GM12878 (cell line): ENCODE measurements at regions not wholly inside any gene's neighbourhood (a gene's known extent, or its start where the extent isn't known, plus 50 kb on each side); places are given as distances from the start of the nearest gene placed in this dataset.

ENCODE experiments used
- ATAC-seq: fragments of 200-7000 bp; cut with Tn5 transposase; 3 replicates; pipeline ENCODE4 v1.9.1; 2020; ENCODE audit warnings: mild to moderate bottlenecking, moderate library complexity
- BruUV-seq: library from RNA; stranded (reverse); fragments of 400-500 nt; replicated peaks from 2 replicates; lab custom pipeline; 2021; lab: Mats Ljungman, UMichigan
- CTCF ChIA-PET: fragments of 300-600 bp; sonication (Branson Sonifier 250); formaldehyde crosslinking; extraction: SDS; loops from one replicate; lab custom pipeline; 2021; ENCODE audit warnings: inconsistent platforms; lab: Yijun Ruan, JAX
- POLR2A ChIA-PET: fragments of 350-600 bp; formaldehyde crosslinking; extraction: SDS; loops from one replicate; lab custom pipeline; 2021; ENCODE audit warnings: inconsistent platforms; lab: Charles Lee
- RAD21 ChIA-PET: fragments of 300-600 bp; sonication (Branson Sonifier 250); formaldehyde crosslinking; loops from one replicate; lab custom pipeline; 2023; ENCODE audit warnings: antibody characterized with exemption; ENCODE audit not compliant: unreplicated experiment; lab: Charles Lee
- SMC1A ChIA-PET: fragments of 300-600 bp; sonication (Branson Sonifier 250); formaldehyde crosslinking; loops from one replicate; lab custom pipeline; 2023; ENCODE audit not compliant: unreplicated experiment, uncharacterized antibody; lab: Charles Lee
- DNase-seq: peaks from one replicate; pipeline ENCODE4 v3.0.0-alpha.2; 2011; ENCODE audit warnings: low read depth, low spot score
- FAIRE-seq: peaks from 3 replicates; lab custom pipeline; 2011; peaks lifted over from hg19 to GRCh38; lab: Jason Lieb, UNC
- H2AFZ ChIP-seq: 2 replicates; pipeline ENCODE4 v1.6.0; 2011; ENCODE audit warnings: low read depth, low read length, control low read depth; ENCODE audit not compliant: control insufficient read depth
- H3K27ac ChIP-seq: 2 replicates; pipeline ENCODE4 v1.5.1; 2011; ENCODE audit warnings: control low read depth; ENCODE audit not compliant: control insufficient read depth, insufficient read depth
- H3K27me3 ChIP-seq, 2 experiments: replicated peaks in 1 of 2; 2 replicates each; pipeline versions ENCODE4 v1.6.0 to v1.6.1; 2011; ENCODE audit warnings: low read length in 1 of 2; ENCODE audit not compliant: control insufficient read depth in 2 of 2, insufficient read depth in 2 of 2
- H3K36me3 ChIP-seq, 2 experiments: 2 replicates each; pipeline ENCODE4 v1.5.1; 2011; ENCODE audit warnings: low read length in 1 of 2; ENCODE audit not compliant: control insufficient read depth in 2 of 2, insufficient read depth in 2 of 2
- H3K4me1 ChIP-seq: 2 replicates; pipeline ENCODE4 v1.6.1; 2011; ENCODE audit warnings: mild to moderate bottlenecking, low read length, moderate library complexity, mixed read lengths; ENCODE audit not compliant: control insufficient read depth, insufficient read depth
- H3K4me2 ChIP-seq: 2 replicates; pipeline ENCODE4 v1.6.0; 2011; ENCODE audit warnings: control low read depth; ENCODE audit not compliant: control insufficient read depth, insufficient read depth
- H3K4me3 ChIP-seq: fragments of 200-600 bp; sonication (generic); 2 replicates; pipeline ENCODE4 v1.5.1; 2016
- H3K79me2 ChIP-seq: 2 replicates; pipeline ENCODE4 v1.6.0; 2011; ENCODE audit warnings: low read length; ENCODE audit not compliant: control insufficient read depth, insufficient read depth
- H3K9ac ChIP-seq: 2 replicates; pipeline ENCODE4 v1.8.0; 2011; ENCODE audit warnings: low read length, control low read depth, mixed read lengths; ENCODE audit not compliant: control insufficient read depth, insufficient read depth
- H3K9me3 ChIP-seq: replicated peaks from 3 replicates; pipeline ENCODE4 v1.5.1; 2011; ENCODE audit warnings: mild to moderate bottlenecking, low read length; ENCODE audit not compliant: control insufficient read depth, insufficient read depth
- H4K20me1 ChIP-seq: 2 replicates; pipeline ENCODE4 v1.6.0; 2011; ENCODE audit not compliant: control insufficient read depth, insufficient read depth
- ATF7 ChIP-seq: fragments of 450-650 bp; IDR thresholded peaks from 2 replicates; pipeline ENCODE4 v1.6.1; 2016; ENCODE audit warnings: low read depth, mild to moderate bottlenecking
- CHD2 ChIP-seq: IDR thresholded peaks from 2 replicates; pipeline ENCODE4 v1.6.1; 2011; ENCODE audit warnings: low read depth, low read length, improper control_type of control experiment, borderline replicate concordance
- FOXK2 ChIP-seq: fragments of 450-650 bp; IDR thresholded peaks from 2 replicates; pipeline ENCODE4 v1.6.1; 2017; ENCODE audit warnings: mild to moderate bottlenecking, moderate library complexity
- HCFC1 ChIP-seq: fragments of 150-350 bp; IDR thresholded peaks from 2 replicates; pipeline ENCODE4 v1.6.1; 2014; ENCODE audit warnings: low read length
- MYC ChIP-seq: IDR thresholded peaks from 2 replicates; pipeline ENCODE4 v1.6.1; 2011; ENCODE audit warnings: mild to moderate bottlenecking, low read length, moderate library complexity, inconsistent platforms; ENCODE audit not compliant: insufficient read depth, insufficient replicate concordance, insufficient read length, severe bottlenecking
- NFIC ChIP-seq: IDR thresholded peaks from 2 replicates; pipeline ENCODE4 v1.6.1; 2012; ENCODE audit warnings: low read depth, mild to moderate bottlenecking, inconsistent platforms, low read length, moderate library complexity
- NR2F1 ChIP-seq: fragments of 450-650 bp; conservative IDR thresholded peaks from 2 replicates; pipeline ENCODE4 v1.6.1; 2017; ENCODE audit warnings: mild to moderate bottlenecking
- SMARCA5 ChIP-seq: fragments of 450-650 bp; IDR thresholded peaks from 2 replicates; pipeline ENCODE4 v1.6.1; 2017; ENCODE audit warnings: mild to moderate bottlenecking
- WGBS: methylation state at CpG from one replicate; pipeline ENCODE4 v1.1.6; 2016; ENCODE audit warnings: low lambda C conversion rate; ENCODE audit not compliant: insufficient replicate concordance, insufficient coverage; ENCODE audit errors: missing lambda C conversion rate; 5-methylcytosine and 5-hydroxymethylcytosine counted together
- in situ Hi-C: fragments of 300-500 bp; cut with MboI; formaldehyde crosslinking; loops from 9 replicates; pipeline ENCODE4 v1.14.3; 2018; ENCODE audit warnings: mixed read lengths
- intact Hi-C: fragments of 100-400 bp; cut with micrococcal nuclease; formaldehyde crosslinking; loops from one replicate; pipeline ENCODE4 v1.14.2; 2022; ENCODE audit not compliant: unreplicated experiment
- TF ChIP-seq, protein P1 (sequence below): IDR thresholded peaks from 2 replicates; pipeline ENCODE4 v1.6.1; 2012; ENCODE audit warnings: improper control_type of control experiment, low read depth, low read length; ENCODE audit not compliant: insufficient replicate concordance
- TF ChIP-seq, protein P2 (sequence below): IDR thresholded peaks from 2 replicates; pipeline ENCODE4 v1.6.1; 2011; ENCODE audit warnings: low read depth, low read length, improper control_type of control experiment, borderline replicate concordance
- TF ChIP-seq, protein P3 (sequence below): fragments of 450-650 bp; IDR thresholded peaks from 2 replicates; pipeline ENCODE4 v1.6.1; 2018; ENCODE audit warnings: borderline replicate concordance, mild to moderate bottlenecking; ENCODE audit not compliant: partially characterized antibody
- TF ChIP-seq, protein P4 (sequence below): fragments of 450-650 bp; IDR thresholded peaks from 2 replicates; pipeline ENCODE4 v1.6.1; 2017; ENCODE audit warnings: borderline replicate concordance

DNA sequence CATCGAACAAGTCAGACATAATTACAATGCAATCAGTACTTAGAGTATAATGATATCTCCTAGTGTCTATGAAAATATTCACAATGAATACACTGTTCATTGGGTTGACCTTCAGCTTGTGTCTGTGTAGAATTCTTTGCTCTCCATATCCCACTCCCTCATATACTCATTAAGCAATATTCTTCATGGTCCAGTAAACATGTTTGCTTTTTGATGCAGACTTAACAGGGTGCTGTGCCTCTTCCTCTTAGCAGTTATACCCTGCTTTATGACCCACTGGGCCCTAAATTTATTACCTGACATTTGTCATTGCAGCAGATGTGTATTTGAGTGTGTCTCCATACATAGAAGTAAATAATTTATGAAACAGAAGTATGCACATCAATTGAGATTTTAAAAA is 352.5 kb upstream of the CCDC179 start:
- Histone ChIP-seq H3K4me2 (no peak overlapping the region), H3K4me1 (no peaks in the 10 kb centered on the region), H3K9me3 (no peaks in the 10 kb centered on the region), H4K20me1 (no peaks in the 10 kb centered on the region), H2AFZ (no peak overlapping the region), H3K9ac (no peak overlapping the region), H3K36me3 (no peaks in the 10 kb centered on the region), H3K4me3 (no peak overlapping the region), H3K79me2 (no peaks in the 10 kb centered on the region), H3K27ac (no peak overlapping the region), H3K27me3 (no peaks in the 10 kb centered on the region)
- WGBS, result 0% methylated on average over 1 of the region's 1 CpG
- RAD21 ChIA-PET, result no interaction called here
- POLR2A ChIA-PET, result no interaction called here
- no peak for FAIRE-seq
- SMC1A ChIA-PET, result no interaction called here
- no TSS peak for BruUV-seq
- intact Hi-C loops, result no loop called here
- no peak for DNase-seq
- CTCF ChIA-PET, result no interaction called here
- no peak for ATAC-seq
- in situ Hi-C loops, result no loop called here
- TF ChIP-seq, protein P1, sequence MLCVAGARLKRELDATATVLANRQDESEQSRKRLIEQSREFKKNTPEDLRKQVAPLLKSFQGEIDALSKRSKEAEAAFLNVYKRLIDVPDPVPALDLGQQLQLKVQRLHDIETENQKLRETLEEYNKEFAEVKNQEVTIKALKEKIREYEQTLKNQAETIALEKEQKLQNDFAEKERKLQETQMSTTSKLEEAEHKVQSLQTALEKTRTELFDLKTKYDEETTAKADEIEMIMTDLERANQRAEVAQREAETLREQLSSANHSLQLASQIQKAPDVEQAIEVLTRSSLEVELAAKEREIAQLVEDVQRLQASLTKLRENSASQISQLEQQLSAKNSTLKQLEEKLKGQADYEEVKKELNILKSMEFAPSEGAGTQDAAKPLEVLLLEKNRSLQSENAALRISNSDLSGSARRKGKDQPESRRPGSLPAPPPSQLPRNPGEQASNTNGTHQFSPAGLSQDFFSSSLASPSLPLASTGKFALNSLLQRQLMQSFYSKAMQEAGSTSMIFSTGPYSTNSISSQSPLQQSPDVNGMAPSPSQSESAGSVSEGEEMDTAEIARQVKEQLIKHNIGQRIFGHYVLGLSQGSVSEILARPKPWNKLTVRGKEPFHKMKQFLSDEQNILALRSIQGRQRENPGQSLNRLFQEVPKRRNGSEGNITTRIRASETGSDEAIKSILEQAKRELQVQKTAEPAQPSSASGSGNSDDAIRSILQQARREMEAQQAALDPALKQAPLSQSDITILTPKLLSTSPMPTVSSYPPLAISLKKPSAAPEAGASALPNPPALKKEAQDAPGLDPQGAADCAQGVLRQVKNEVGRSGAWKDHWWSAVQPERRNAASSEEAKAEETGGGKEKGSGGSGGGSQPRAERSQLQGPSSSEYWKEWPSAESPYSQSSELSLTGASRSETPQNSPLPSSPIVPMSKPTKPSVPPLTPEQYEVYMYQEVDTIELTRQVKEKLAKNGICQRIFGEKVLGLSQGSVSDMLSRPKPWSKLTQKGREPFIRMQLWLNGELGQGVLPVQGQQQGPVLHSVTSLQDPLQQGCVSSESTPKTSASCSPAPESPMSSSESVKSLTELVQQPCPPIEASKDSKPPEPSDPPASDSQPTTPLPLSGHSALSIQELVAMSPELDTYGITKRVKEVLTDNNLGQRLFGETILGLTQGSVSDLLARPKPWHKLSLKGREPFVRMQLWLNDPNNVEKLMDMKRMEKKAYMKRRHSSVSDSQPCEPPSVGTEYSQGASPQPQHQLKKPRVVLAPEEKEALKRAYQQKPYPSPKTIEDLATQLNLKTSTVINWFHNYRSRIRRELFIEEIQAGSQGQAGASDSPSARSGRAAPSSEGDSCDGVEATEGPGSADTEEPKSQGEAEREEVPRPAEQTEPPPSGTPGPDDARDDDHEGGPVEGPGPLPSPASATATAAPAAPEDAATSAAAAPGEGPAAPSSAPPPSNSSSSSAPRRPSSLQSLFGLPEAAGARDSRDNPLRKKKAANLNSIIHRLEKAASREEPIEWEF, result no peak
- no peak for TF ChIP-seq FOXK2
- no peak for TF ChIP-seq CHD2
- TF ChIP-seq, protein P2, sequence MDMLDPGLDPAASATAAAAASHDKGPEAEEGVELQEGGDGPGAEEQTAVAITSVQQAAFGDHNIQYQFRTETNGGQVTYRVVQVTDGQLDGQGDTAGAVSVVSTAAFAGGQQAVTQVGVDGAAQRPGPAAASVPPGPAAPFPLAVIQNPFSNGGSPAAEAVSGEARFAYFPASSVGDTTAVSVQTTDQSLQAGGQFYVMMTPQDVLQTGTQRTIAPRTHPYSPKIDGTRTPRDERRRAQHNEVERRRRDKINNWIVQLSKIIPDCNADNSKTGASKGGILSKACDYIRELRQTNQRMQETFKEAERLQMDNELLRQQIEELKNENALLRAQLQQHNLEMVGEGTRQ, result no peak
- no peak for TF ChIP-seq SMARCA5
- no peak for TF ChIP-seq MYC
- TF ChIP-seq NR2F1, result no peak
- TF ChIP-seq, protein P3, sequence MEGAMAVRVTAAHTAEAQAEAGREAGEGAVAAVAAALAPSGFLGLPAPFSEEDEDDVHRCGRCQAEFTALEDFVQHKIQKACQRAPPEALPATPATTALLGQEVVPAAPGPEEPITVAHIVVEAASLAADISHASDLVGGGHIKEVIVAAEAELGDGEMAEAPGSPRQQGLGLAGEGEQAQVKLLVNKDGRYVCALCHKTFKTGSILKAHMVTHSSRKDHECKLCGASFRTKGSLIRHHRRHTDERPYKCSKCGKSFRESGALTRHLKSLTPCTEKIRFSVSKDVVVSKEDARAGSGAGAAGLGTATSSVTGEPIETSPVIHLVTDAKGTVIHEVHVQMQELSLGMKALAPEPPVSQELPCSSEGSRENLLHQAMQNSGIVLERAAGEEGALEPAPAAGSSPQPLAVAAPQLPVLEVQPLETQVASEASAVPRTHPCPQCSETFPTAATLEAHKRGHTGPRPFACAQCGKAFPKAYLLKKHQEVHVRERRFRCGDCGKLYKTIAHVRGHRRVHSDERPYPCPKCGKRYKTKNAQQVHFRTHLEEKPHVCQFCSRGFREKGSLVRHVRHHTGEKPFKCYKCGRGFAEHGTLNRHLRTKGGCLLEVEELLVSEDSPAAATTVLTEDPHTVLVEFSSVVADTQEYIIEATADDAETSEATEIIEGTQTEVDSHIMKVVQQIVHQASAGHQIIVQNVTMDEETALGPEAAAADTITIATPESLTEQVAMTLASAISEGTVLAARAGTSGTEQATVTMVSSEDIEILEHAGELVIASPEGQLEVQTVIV, result no peak
- no peak for TF ChIP-seq HCFC1
- TF ChIP-seq ATF7, result no peak
- no peak for TF ChIP-seq NFIC
- TF ChIP-seq, protein P4, sequence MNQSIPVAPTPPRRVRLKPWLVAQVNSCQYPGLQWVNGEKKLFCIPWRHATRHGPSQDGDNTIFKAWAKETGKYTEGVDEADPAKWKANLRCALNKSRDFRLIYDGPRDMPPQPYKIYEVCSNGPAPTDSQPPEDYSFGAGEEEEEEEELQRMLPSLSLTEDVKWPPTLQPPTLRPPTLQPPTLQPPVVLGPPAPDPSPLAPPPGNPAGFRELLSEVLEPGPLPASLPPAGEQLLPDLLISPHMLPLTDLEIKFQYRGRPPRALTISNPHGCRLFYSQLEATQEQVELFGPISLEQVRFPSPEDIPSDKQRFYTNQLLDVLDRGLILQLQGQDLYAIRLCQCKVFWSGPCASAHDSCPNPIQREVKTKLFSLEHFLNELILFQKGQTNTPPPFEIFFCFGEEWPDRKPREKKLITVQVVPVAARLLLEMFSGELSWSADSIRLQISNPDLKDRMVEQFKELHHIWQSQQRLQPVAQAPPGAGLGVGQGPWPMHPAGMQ, result no peak
